IMR-90 (cell line): ENCODE measurements at regions not wholly inside any gene's neighbourhood (a gene's known extent, or its start where the extent isn't known, plus 50 kb on each side); places are given as distances from the start of the nearest gene placed in this dataset.

Experiments
- ATAC-seq: fragments of 200-7000 bp; cut with Tn5 transposase; 2 replicates; pipeline ENCODE4 v1.9.1; 2020; ENCODE audit warnings: low read depth, mild to moderate bottlenecking, moderate library complexity
- BruUV-seq: library from RNA; stranded (reverse); fragments of 400-500 nt; replicated peaks from 2 replicates; lab custom pipeline; 2021; lab: Mats Ljungman, UMichigan
- CTCF ChIA-PET: fragments of 300-600 bp; formaldehyde crosslinking; extraction: SDS; loops from one replicate; lab custom pipeline; 2021; ENCODE audit warnings: antibody characterized with exemption; lab: Yijun Ruan, JAX
- POLR2A ChIA-PET: fragments of 300-600 bp; sonication (Branson Sonifier 250); formaldehyde crosslinking; loops from one replicate; lab custom pipeline; 2022; ENCODE audit warnings: antibody characterized with exemption; ENCODE audit not compliant: unreplicated experiment; lab: Charles Lee
- DNase-seq: peaks from one replicate; pipeline ENCODE4 v3.0.0; 2013
- H2AFZ ChIP-seq: replicated peaks from 2 replicates; pipeline ENCODE3; 2013; ENCODE audit warnings: low read length, mild to moderate bottlenecking; ENCODE audit not compliant: poor library complexity
- H2AK5ac ChIP-seq: 2 replicates; pipeline ENCODE4 v1.6.1; 2013; ENCODE audit warnings: low read depth, low read length, inconsistent platforms
- H2AK9ac ChIP-seq: replicated peaks from 2 replicates; pipeline ENCODE3; 2013; ENCODE audit warnings: mild to moderate bottlenecking, low read depth, low read length, moderate library complexity; ENCODE audit not compliant: poor library complexity
- H2BK120ac ChIP-seq: 2 replicates; pipeline ENCODE4 v1.6.1; 2013; ENCODE audit warnings: low read depth, low read length, inconsistent platforms
- H2BK15ac ChIP-seq: 3 replicates; pipeline ENCODE4 v1.6.1; 2013; ENCODE audit warnings: low read depth, low read length, inconsistent platforms
- H2BK20ac ChIP-seq: 2 replicates; pipeline ENCODE4 v1.6.1; 2013; ENCODE audit warnings: low read depth, mild to moderate bottlenecking, inconsistent platforms, low read length, moderate library complexity
- H2BK5ac ChIP-seq: 2 replicates; pipeline ENCODE4 v1.6.1; 2013; ENCODE audit warnings: mild to moderate bottlenecking, low read depth, low read length, inconsistent platforms; ENCODE audit not compliant: poor library complexity, severe bottlenecking
- H3K14ac ChIP-seq: replicated peaks from 2 replicates; pipeline ENCODE4 v1.6.1; 2013; ENCODE audit warnings: low read depth, low read length, inconsistent platforms
- H3K18ac ChIP-seq: 2 replicates; pipeline ENCODE4 v1.6.1; 2013; ENCODE audit warnings: low read depth, low read length, control low read depth
- H3K23ac ChIP-seq: 2 replicates; pipeline ENCODE4 v1.6.1; 2013; ENCODE audit warnings: low read depth, low read length, inconsistent platforms
- H3K27ac ChIP-seq: 2 replicates; pipeline ENCODE4 v1.5.1; 2013; ENCODE audit warnings: mild to moderate bottlenecking, control low read depth, low read length; ENCODE audit not compliant: insufficient read depth
- H3K27me3 ChIP-seq: 2 replicates; pipeline ENCODE4 v1.6.1; 2013; ENCODE audit warnings: low read length; ENCODE audit not compliant: control insufficient read depth, insufficient read depth
- H3K36me3 ChIP-seq: 2 replicates; pipeline ENCODE4 v1.6.1; 2013; ENCODE audit warnings: low read length, mixed read lengths; ENCODE audit not compliant: control insufficient read depth, insufficient read depth
- H3K4ac ChIP-seq: 2 replicates; pipeline ENCODE4 v1.6.1; 2013; ENCODE audit warnings: low read depth, low read length, inconsistent platforms
- H3K4me1 ChIP-seq: 2 replicates; pipeline ENCODE4 v1.6.1; 2013; ENCODE audit warnings: low read length, mixed read lengths; ENCODE audit not compliant: control insufficient read depth, insufficient read depth
- H3K4me2 ChIP-seq: 2 replicates; pipeline ENCODE4 v1.6.1; 2013; ENCODE audit warnings: low read depth, mild to moderate bottlenecking, control low read depth, low read length, moderate library complexity
- H3K4me3 ChIP-seq: 2 replicates; pipeline ENCODE4 v1.5.1; 2013; ENCODE audit warnings: low read depth, mild to moderate bottlenecking, control low read depth, low read length, moderate library complexity; ENCODE audit not compliant: insufficient read depth
- H3K56ac ChIP-seq: 2 replicates; pipeline ENCODE4 v1.6.1; 2013; ENCODE audit warnings: low read length, inconsistent platforms; ENCODE audit not compliant: insufficient read depth; ENCODE audit errors: extremely low read depth
- H3K79me1 ChIP-seq, 2 experiments: 2 replicates each; pipeline ENCODE4 v1.6.1; 2013; ENCODE audit warnings: low read length in 2 of 2, inconsistent platforms in 1 of 2, low read depth in 1 of 2
- H3K9ac ChIP-seq: 2 replicates; pipeline ENCODE4 v1.6.1; 2013; ENCODE audit warnings: low read depth, low read length, control low read depth
- H3K9me1 ChIP-seq: 2 replicates; pipeline ENCODE4 v1.6.1; 2013; ENCODE audit warnings: low read length, inconsistent platforms; ENCODE audit not compliant: insufficient read depth
- H3K9me3 ChIP-seq: 2 replicates; pipeline ENCODE4 v1.6.1; 2013; ENCODE audit warnings: low read length; ENCODE audit not compliant: control insufficient read depth, insufficient read depth
- H4K20me1 ChIP-seq: 2 replicates; pipeline ENCODE4 v1.6.1; 2013; ENCODE audit warnings: low read length, inconsistent platforms; ENCODE audit not compliant: insufficient read depth
- H4K5ac ChIP-seq: 2 replicates; pipeline ENCODE4 v1.6.1; 2013; ENCODE audit warnings: mild to moderate bottlenecking, low read depth, low read length, control low read depth
- H4K8ac ChIP-seq, 2 experiments: 2 replicates each; pipeline ENCODE4 v1.6.1; 2013; ENCODE audit warnings: low read depth in 2 of 2, low read length in 2 of 2, control low read depth in 1 of 2, inconsistent platforms in 1 of 2
- H4K91ac ChIP-seq: 2 replicates; pipeline ENCODE4 v1.6.1; 2013; ENCODE audit warnings: low read depth, low read length, inconsistent platforms; ENCODE audit not compliant: insufficient read depth
- CEBPB ChIP-seq: IDR thresholded peaks from 2 replicates; pipeline ENCODE4 v1.6.1; 2012; ENCODE audit warnings: low read depth, low read length, improper control_type of control experiment
- RAD21 ChIP-seq: IDR thresholded peaks from 2 replicates; pipeline ENCODE4 v1.6.1; 2012; ENCODE audit warnings: low read length, improper control_type of control experiment
- WGBS, 2 experiments: methylation state at CpG; one replicate each; pipeline versions ENCODE4 v1.1.5 to v1.1.7; 2013; ENCODE audit warnings: missing lambda C conversion rate in 2 of 2; ENCODE audit not compliant: insufficient read length in 1 of 2; ENCODE audit errors: extremely low coverage in 2 of 2; 5-methylcytosine and 5-hydroxymethylcytosine counted together
- dilution Hi-C: fragments of 300-500 bp; cut with HindIII; formaldehyde crosslinking; loops from one replicate; pipeline ENCODE4 v1.14.3; 2018; ENCODE audit warnings: low sequenced_read_pairs; ENCODE audit not compliant: unreplicated experiment
- in situ Hi-C: fragments of 300-500 bp; cut with MboI; formaldehyde crosslinking; loops from 3 replicates; pipeline ENCODE4 v1.14.3; 2019; ENCODE audit warnings: low sequenced_read_pairs, inconsistent platforms, mixed read lengths
- intact Hi-C: fragments of 100-400 bp; cut with micrococcal nuclease; formaldehyde crosslinking; loops from 2 replicates; pipeline ENCODE4 v1.10.0; 2022

GRCh38 chr12:89208661-89209096, 143.6 kb downstream of the DUSP6 start:
- H3K36me3 ChIP-seq: no peaks in the 10 kb centered on the region
- H2AK5ac ChIP-seq: no peak overlapping the region
- peak; percentile 29 for DNase-seq
- H3K27ac ChIP-seq: no peak overlapping the region
- H3K4me1 ChIP-seq: peaks cover 4% of the 10 kb centered on the region; the same call in 1 of the 2 replicates
- no peaks in the 10 kb centered on the region for H3K9me3 ChIP-seq
- H3K4me2 ChIP-seq: no peak overlapping the region
- H3K9me1 ChIP-seq: no peaks in the 10 kb centered on the region
- H3K9ac ChIP-seq: no peak overlapping the region
- no peak for ATAC-seq
- ChIA-PET POLR2A (interaction anchor here (0.6 to 0.7 kb wide), 2 partner anchors 26 to 68 kb away, joined by 3 to 4 read pairs; no protein-coding TSS in a partner anchor), CTCF (interaction anchor here (0.9 kb wide), 1 partner anchor 23 kb away, joined by 3 read pairs; no protein-coding TSS in a partner anchor)
- H2BK15ac ChIP-seq: no peak overlapping the region; the same call in 2 of the 3 replicates
- H3K18ac ChIP-seq: peak overlapping the region; percentile 61; the same call in 1 of the 2 replicates
- TF ChIP-seq CEBPB: peak; percentile 75
- TF ChIP-seq RAD21: no peak
- H4K5ac ChIP-seq: no peak overlapping the region
- H2BK5ac ChIP-seq: no peak overlapping the region
- no peak overlapping the region for H3K4ac ChIP-seq
- H4K20me1 ChIP-seq: no peaks in the 10 kb centered on the region
- dilution Hi-C loops (no loop called here), intact Hi-C loops (no loop called here), in situ Hi-C loops (no loop called here)
- no peak overlapping the region for H3K14ac ChIP-seq
- no peak overlapping the region for H2BK20ac ChIP-seq
- no peak overlapping the region for H2AK9ac ChIP-seq
- H4K8ac ChIP-seq: peak overlapping the region in 1 of 2 experiments; percentile 20; a peak in 2 of 4 replicates
- BruUV-seq: no TSS peak
- H2BK120ac ChIP-seq: peak overlapping the region; percentile 79
- no peak overlapping the region for H3K23ac ChIP-seq
- no peaks in the 10 kb centered on the region for H3K79me1 ChIP-seq
- H4K91ac ChIP-seq: peak overlapping the region; percentile 38; the same call in 1 of the 2 replicates
- H2AFZ ChIP-seq: no peak overlapping the region
- H3K4me3 ChIP-seq: no peak overlapping the region
- no peaks in the 10 kb centered on the region for H3K27me3 ChIP-seq
- no CpG with 5 or more reads among the region's 2 CpGs for WGBS, 2 experiments
- 0 out of 2 replicates have a peak overlapping the region, but pooled peaks have one; percentile 36 for H3K56ac ChIP-seq
